GM18511 (cell line): ENCODE measurements at regions not wholly inside any gene's neighbourhood (a gene's known extent, or its start where the extent isn't known, plus 50 kb on each side); places are given as distances from the start of the nearest gene placed in this dataset.
"Not testable (repeated sequence)": the region's sequence is repeated elsewhere in the genome, so short reads cannot be mapped to it uniquely, and the experiment has no call there.

Experiments used
- ATAC-seq: cut with Tn5 transposase; IDR thresholded peaks from one replicate; pipeline ENCODE4 v1.9.1; 2021; ENCODE audit warnings: mild to moderate bottlenecking, moderate library complexity; ENCODE audit not compliant: unreplicated experiment

GRCh38 chr2:237240252-237240651, 154.6 kb downstream of the COPS8 start:
- ATAC-seq, result no peak

GRCh38 chr2:237240868-237241267, 155.2 kb downstream of the COPS8 start:
- ATAC-seq, result not testable (repeated sequence)

- ATAC-seq, result no peak
Measured at GRCh38 chr2:237242091-237242536, 156.4 kb downstream of the COPS8 start.

- no peak for ATAC-seq
Measured at GRCh38 chr2:237243487-237243886, 157.8 kb downstream of the COPS8 start.

DNA sequence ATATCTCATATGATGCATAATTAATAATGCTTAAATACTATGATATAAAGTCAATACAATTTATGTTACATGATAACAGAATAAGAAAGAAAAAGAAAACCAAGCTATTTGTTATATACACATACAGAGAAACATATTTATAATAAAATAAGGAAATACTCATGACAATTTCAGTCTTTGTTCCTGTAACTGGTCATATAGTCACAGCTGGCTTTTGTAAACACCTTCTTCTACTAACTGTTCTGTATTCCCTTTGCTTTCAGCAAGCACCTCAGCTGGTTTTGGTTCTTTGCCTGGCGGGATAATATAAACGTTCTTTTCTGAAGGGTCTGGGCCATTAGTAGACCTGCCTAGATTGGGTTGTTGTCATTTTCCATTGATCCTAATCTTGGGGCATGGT, 158.5 kb downstream of the COPS8 start:
- ATAC-seq, result no peak

- ATAC-seq, result no peak
Measured at GRCh38 chr2:237244976-237245646, 159.4 kb downstream of the COPS8 start.

- ATAC-seq, result no peak
Measured at GRCh38 chr2:237250599-237250998, 163.4 kb downstream of the COL6A3 start.

DNA sequence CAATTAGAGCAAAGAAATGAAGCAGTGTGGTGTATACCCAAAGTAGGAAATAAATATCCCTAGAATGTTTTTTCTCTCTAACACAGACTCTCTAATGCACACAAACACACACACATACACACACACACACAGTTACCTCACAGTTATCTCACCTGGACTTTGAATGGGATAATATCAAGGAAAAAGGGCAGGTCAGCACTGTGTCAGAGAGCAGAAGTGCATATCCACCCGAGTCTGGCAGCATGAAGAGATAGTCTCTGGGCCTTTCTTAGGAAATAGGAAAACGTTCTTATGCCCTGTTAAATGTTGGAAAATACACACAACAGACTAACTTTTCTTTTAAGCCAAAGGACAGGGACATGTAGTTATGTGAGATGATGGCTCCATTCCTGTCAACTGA, 162.0 kb downstream of the COL6A3 start:
- no peak for ATAC-seq

DNA sequence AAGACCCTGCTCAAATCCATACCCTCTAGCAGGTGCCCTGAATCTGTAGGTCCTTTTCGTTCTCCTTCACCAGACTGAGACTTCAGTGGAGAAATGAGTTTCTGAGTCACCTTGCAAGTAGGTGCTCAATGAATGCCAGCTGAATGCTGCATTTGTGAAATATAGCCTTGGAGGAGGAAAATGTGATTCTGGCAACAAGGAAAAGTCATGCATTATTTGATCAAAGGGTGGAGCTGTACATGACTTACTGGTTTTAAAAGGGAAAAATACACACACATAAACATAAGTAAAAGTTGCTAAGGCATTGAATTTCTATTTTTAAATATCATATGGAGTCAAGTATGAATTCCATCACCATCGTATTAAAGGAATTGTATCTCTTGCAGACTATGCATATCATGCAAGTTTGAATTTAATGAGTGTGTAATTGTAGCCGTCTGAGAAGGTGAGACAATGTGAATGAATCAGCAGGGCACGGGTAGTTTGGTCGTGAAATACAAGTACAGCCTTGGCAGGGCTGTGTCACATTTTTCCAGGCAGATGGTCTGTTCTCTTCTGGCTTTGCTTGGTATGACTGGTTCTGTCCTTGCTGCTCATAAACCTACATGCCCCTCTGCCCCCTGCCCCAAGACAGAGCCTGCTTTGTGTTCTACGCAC, 160.8 kb downstream of the COL6A3 start:
- no peak for ATAC-seq

DNA sequence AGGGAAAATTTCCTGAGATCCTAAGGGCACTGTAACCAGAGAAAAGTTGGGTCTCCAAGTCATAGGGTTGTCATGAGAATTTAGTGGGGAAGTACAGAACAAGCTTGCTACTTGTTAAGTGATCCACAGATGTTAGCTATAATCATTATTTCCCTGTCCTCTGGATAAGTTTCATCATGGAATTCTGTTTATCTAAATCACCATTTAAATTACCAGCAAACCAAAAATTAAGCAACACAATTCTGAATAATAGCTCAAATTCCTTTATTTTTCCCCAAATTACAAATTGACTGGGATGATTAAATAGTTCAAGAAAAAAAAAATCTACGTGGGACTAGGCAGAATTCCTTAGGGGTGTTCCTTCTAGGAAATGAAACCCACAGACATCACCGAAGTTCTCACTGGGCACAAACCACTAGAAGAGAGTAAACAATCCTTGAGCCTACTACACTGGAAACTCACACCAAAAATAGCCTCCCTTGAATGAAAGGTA, 159.5 kb downstream of the COL6A3 start:
- no peak for ATAC-seq

DNA sequence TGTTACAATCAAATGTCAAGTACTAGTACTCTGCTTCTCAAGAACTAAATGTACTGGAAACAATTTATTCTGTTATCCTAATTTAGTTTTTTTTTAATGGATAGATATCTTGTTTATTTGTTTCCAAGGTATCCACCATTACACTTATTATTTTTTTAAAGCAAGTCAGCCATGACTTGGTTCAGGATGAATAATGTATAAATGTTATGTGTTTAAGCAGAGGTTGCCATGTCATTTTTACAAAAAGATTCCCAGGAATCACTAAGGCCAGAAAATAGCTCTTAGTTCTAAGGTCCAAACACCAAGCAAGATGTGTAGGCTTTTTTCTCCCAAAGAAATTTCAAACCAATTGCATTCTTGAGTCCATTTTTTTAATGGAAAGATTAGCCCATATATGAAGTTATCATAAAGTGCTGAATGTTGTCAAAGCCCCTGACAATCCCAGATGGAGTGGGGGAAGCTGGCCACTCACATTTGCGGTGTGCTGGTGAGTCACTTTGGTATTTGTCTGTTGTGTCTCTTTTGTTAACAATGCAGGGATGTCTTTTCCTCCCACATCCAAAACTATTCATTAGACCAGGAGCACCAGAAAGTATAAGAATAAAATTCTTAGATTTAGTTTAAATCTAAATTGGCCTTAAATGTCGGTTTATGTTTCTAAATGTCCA, 158.9 kb downstream of the COL6A3 start:
- no peak for ATAC-seq

DNA sequence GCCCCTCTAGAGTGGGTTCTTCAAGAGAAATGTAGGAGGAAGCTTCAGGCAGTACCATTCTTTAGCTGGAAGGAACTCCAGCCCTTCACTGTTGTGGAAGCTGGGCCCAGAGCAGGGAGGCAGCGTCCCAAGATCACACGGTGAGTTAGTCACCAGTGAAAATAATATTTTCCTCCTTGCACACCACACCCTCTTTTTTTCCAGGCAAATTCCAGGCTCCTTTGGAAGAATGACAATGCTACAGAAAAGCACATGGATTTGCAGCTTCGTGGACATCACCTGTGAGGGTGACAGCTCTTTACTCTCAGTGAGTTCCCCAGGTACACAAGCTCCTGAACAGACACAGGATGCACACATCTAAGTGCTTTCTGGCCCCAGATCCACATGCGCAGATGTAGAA, 157.1 kb downstream of the COL6A3 start:
- ATAC-seq, result no peak

GRCh38 chr2:237257471-237257951, 156.5 kb downstream of the COL6A3 start:
- no peak for ATAC-seq

DNA sequence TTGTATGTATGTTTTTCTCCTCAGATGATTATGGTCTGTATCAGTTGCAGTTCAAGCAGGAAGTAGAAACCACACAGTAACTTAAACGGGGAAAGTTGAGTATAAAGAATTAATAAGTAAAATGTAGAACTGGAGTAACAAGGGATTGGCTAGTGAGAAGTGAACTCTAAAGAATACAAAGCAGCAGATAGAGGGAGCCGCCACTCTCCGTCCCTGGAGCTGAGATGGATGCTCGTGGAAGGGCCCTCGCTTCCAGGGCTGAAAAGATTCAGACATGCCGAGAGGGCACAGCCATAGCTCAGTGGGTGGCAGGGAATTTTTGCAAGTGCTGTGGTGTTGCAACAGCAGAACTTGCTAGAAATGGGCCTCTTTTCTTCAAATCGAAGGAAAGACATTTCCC, 155.8 kb downstream of the COL6A3 start:
- no peak for ATAC-seq

DNA sequence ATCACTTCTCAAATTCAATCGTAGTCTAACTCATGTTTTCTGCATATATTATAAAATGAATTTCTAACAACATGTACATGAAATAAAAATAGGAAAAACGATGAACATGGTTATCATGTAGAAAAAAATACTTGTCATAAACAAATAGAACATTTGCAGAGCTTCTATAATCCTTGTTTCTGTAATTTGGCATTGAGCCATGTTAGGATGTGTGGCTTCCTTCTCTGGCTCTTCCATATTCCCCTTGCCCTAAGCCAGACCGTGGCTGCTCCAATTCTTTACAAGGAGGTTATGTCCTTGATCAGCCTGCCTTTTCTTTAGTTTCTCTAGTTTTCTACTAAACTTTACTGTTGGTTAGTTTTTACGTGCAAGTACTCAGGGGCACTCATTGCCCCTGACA, 155.3 kb downstream of the COL6A3 start:
- ATAC-seq, result no peak

DNA sequence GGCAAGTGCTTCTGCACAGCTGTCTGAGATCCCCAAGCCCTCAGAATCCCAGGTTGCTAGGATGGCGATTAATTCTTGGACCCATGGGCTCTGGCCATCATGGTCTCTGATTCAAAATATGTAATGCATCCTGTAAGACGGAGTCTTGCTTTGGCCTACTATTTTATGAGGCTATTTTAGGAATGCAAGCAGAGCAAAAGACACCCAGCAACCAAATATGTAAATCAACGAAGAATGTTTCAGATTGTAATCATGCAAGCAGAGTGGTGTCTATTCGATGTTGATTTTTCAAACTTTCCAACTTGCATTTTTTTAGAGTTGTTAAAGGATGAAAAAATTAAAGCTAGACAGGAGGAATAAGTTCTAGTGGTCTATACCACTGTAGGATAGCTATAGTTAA, 154.8 kb downstream of the COL6A3 start:
- ATAC-seq, result no peak

- ATAC-seq, result no peak
Measured at GRCh38 chr2:237260039-237260620, 153.8 kb downstream of the COL6A3 start.

GRCh38 chr2:237260686-237261085, 153.3 kb downstream of the COL6A3 start:
- no peak for ATAC-seq

DNA sequence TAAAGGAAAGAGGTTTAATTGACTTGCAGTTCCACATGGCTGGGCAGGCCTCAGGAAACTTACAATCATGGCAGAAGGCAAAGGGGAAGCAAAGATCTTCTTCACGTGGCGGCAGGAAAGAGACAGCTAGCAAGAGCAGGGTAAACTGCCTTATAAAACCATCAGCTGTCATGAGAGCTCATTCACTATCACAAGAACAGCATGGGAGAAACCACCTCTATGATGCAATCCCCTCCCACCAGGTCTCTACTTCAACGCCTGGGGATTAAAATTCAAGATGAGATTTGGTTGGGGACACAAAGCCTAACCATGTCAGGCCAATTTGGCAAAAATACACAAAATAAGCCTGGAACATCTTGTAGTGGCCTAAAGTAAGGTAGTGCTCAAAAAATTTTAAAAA, 152.6 kb downstream of the COL6A3 start:
- ATAC-seq, result no peak

GRCh38 chr2:237262838-237263771, 150.9 kb downstream of the COL6A3 start:
- no peak for ATAC-seq
